ENCODE measurements at regions not wholly inside any gene's neighbourhood (a gene's known extent, or its start where the extent isn't known, plus 50 kb on each side); places are given as distances from the start of the nearest gene placed in this dataset.

DNA sequence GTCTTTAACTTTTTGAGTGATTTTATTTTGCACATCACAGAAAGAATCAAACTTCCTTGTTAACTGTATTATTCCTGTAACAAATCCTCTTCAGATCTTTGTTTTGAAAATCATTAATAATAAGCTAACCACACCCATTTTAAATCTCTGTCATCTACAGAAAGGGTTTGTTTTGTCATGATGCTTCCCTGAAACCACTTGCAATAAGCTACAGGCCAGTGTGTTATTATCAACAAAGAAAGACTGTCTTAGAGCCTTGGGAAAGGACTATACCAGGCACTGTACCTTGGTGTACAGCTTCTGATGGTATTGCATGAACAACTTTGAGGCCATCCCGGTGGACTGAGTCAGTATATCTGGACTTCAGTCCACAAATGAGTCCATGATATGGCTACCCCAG lies 145.3 kb upstream of the FAM3C start:
- TF ChIP-seq, protein P1, sequence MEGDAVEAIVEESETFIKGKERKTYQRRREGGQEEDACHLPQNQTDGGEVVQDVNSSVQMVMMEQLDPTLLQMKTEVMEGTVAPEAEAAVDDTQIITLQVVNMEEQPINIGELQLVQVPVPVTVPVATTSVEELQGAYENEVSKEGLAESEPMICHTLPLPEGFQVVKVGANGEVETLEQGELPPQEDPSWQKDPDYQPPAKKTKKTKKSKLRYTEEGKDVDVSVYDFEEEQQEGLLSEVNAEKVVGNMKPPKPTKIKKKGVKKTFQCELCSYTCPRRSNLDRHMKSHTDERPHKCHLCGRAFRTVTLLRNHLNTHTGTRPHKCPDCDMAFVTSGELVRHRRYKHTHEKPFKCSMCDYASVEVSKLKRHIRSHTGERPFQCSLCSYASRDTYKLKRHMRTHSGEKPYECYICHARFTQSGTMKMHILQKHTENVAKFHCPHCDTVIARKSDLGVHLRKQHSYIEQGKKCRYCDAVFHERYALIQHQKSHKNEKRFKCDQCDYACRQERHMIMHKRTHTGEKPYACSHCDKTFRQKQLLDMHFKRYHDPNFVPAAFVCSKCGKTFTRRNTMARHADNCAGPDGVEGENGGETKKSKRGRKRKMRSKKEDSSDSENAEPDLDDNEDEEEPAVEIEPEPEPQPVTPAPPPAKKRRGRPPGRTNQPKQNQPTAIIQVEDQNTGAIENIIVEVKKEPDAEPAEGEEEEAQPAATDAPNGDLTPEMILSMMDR (IDR thresholded peaks at IDR 0.05): no peak
- no peak for TF ChIP-seq POLR2AphosphoS5 (IDR thresholded peaks at IDR 0.05)

All from breast epithelium (tissue), 3 donors.